HG03060 (cell line): ENCODE measurements at regions not wholly inside any gene's neighbourhood (a gene's known extent, or its start where the extent isn't known, plus 50 kb on each side); places are given as distances from the start of the nearest gene placed in this dataset.

Source experiments
- ATAC-seq: cut with Tn5 transposase; IDR thresholded peaks from one replicate; pipeline ENCODE4 v1.9.1; 2021; ENCODE audit warnings: low read depth, moderate number of reproducible peaks; ENCODE audit not compliant: unreplicated experiment

DNA sequence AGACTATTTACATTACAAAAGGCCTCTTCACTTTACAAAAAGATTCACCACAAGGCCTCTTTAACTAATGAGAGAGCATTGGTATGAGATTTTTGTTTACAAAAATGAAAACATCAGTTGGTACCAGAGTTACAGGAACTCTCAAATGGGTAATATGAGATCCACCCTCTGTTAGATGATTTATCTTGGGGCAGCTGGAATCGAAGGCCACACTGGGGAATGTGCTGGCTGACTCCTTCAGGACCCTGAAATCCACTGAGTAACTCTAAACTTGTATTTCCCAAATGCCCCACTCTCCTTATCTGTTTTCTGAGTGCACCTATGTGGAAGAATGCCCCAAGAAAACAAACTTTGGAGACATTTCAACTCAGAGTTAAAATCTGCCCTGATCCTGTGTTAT, 232.9 kb upstream of the F9 start:
- no peak for ATAC-seq

DNA sequence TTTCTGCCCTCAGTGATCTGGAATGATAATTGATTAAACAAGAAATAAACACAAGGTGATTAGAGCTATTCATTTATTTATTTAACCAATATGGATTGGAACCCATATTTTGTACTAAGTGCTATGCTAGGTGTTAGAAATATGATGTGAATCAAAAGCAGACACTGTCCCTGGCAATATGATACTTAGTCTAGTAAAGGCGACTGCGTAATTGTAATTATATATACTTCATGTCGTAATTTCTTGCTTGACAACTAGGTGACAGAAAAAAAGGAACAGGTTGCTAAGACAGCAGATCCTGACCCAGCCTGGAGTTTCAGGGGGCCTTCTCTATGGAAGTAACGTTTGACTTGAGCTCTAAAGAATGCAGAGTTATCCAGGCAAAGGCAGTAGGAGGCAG, 236.5 kb upstream of the F9 start:
- ATAC-seq, result no peak

DNA sequence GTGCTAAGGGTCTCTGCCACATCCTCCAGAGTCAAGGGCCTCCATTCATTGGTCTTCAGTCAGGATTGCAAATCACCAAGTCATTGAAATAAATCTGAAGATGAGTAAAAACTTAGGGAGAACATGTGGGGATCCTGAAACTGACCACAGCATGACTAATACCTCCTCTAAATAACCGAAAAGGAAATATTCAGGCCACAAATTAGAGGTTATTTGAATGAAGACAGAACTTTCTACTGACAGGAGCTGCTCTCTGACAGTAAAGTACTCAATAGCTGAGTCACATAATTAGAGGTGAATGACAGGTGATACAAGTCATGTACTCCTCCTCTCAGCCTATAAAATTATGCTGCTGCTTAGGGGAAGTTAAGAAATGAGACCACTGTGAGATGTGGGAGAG, 240.2 kb upstream of the F9 start:
- peak; percentile 81 for ATAC-seq

DNA sequence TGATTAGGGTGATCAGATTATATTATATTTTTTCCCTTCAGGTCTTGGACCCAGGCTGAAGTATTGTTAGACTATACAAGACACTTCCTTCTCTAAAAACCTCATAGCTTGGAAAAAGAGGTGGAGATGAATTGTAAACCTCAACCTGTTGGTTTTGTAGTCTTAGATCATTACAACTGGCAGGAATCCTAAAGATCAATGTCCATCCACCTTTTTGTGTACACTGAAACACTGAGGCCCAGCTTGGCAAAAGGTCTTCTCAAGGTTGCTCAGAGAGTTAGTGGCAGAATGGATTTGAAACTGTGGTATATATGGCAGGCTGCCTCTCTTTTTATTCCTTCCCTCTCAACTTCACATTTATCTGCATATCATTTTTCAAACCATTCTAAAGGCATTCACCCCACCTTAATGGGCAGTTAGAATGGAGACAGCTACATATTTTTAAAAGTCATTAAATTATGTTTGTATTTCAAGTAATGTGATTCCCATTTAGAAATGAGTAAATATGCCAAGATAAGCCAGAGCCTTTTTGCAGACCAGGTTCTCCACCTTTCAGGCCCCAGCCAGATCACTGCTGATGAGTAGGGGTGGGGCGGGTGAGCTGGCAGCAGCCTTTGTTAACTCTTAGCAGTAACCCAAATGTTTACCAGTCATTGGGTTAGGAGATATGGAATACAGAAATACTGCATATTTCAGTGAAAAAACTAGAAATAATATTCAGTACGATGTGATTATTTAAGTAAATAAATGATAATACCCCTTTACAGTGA, 243.2 kb upstream of the F9 start:
- ATAC-seq, result no peak

DNA sequence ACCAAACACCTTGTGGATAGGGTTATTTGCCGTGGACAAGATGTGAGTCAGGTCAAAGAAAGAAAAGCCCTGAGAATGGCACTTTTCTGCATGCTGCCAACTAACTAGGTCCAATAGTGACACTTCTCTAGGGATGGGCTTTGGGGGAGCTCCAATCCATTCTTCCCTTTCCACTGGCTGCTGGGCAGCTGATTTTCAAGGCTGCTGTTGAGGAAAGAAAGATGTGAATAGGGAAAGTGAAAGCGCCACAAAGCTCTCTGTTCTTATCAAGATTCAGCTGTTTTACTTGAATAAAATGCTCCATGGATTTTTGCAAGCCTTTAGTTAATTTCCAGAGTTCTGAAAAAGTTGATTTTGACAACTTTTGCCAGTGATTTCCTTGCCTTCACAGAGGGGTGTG, 244.2 kb upstream of the F9 start:
- ATAC-seq, result no peak

DNA sequence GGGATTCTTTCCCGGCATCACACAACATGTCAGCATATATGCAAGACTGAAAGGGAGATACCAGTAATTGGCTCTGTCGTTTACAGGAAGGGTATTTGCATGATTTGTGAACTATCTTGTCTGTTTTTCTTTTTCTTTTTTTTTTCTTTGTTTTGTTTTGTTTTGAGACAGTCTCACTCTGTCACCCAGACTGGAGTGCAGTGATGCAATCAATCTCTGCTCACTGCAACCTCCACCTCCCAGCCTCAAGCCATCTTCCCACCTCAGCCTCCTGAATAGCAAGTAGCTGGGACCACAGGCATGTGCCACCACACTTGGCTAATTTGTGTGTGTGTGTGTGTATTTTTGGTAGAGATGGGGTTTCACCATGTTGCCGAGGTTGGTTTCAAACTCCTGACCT, 262.7 kb upstream of the F9 start:
- no peak for ATAC-seq

DNA sequence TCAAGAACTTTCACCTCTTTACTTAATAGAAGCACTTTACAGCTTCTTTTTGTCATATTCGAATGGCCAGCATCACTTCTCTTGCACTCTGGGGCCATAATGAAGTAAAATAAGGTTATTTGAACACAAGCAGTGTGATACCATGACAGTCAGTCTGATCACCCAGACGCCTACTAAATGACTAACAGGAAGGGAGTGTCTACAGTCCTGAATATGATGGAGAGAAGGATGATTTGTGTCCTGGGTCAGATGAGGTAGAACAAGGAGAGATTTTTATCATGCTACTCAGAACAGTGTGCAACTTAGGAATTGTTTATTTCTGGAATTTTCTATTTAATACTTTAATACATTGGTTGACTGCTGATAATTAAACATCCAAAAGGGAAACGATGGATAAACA, 284.2 kb upstream of the F9 start:
- no peak for ATAC-seq

DNA sequence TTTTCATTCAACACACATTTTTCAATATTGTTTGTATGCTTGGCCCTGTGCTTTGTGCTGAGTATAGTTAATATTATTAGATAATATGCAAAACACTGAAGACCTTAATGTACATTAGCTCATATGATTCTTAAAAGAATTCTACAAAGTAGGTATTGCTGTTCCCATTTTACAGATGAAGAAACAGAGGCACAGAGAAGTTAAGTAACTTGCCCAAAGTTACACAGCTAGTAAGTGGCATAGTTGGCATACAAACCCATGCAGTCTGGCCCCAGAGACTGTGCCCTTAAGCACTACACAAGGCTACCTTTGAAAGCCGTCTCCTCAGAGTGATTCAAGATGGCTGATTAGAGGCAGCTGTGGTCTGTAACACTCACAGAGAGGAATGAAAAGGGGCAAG, 293.4 kb upstream of the F9 start:
- no peak for ATAC-seq

DNA sequence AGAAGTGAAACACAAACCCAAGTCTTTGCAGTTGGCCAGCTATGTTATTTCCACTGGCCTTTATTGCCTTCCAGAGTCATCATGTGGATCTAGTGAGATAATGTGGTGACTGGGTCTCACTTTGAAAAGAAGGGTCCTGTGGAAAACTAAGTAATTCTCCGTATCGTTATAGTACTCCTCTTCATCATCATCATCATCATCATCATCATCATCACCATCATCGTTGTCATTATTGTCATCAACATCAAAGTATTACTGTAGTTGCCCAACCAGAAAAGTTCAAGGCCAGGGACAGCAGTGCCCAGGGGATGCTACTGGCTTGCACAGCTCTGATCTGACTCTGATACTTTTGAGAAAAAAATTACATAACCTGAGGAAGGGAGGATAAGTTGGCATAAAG, 295.6 kb upstream of the F9 start:
- ATAC-seq, result no peak

DNA sequence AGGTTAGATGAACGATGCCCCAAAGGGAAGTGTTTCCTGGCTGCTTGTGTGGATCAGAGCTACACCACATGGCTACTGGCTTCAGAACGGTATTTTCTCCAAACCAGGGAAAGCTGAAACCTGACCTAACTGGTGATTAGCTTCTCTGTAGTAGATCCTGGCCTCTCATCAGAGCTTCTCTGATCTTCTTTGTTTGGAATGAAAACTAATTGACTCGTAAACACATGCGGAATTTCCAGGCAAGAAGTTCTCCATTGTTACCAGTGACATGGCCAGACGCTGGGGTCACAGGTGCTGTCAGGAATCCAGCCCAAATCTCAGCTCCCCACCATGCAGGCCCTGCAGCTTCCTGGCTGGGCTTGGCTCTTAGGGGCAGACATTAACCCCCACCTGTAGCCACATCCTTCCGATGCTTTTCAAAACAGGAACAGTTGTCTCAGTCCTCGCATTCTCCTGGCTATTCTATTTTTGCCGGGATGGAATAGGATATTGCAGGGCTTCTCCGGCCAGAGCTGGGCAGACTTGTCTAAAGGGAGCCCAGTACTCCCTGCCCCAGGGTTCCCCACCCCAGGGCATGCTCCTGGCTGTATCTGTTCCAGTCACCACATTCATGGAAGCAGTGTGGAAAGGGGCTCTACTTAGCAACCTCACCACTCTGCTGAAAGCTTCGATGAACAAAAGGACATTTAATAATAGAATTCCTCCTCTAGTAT, 305.4 kb upstream of the F9 start:
- ATAC-seq, result no peak

DNA sequence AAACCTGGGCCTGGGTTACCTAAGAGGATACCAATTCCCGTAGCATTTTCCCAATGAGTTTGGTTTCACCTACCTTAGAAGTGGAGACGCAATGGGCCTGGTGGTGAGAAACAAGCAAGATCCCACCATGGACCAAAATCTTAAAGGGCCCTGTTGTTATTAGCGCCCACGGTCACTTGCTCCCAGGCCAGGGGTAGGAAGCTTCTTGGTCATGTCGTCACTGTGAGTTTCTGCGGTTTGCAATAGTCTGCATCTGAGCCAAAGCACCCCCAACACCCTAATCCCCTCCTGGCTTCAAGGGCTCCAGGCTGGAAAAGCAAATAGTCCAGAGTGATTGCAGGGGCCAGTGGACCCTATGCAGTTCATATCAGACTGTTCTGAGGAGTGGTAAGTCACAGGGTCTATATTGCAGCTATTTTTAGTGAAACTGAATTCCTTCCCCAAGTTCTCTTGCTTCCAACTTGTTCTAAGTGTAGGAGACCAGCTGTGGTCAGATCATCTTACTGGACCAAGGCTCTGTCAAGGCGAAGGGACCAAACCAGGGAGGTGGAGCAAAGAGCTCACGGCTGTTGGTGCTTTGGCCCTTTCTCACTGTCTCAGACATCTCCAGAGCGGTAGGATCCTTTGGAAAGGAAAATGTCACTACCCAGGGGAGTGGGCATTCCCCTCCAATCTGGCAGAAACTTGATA, 307.9 kb upstream of the F9 start:
- no peak for ATAC-seq

DNA sequence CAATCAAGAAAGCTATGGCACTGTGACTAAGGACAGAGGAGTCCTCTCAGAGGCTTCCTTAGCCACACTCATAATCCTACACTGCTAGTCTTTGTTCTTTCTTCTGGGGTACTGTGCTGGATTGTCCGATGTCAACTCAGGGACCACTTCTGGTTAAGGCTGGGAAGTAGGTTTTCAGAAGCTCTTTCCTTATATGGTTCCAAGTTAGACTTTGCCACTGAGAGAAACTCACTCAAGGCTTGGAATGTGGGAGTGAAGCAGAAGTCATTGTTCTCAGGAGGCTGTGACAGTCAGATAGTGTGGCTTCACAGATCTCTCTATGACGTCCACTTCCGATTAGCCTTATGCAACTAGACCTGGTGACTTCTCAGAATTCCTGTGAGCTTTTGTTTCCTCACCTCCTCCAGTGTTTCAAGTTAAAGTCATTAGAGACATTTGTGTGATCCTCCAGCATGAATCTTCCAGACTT, 317.3 kb upstream of the F9 start:
- no peak for ATAC-seq

DNA sequence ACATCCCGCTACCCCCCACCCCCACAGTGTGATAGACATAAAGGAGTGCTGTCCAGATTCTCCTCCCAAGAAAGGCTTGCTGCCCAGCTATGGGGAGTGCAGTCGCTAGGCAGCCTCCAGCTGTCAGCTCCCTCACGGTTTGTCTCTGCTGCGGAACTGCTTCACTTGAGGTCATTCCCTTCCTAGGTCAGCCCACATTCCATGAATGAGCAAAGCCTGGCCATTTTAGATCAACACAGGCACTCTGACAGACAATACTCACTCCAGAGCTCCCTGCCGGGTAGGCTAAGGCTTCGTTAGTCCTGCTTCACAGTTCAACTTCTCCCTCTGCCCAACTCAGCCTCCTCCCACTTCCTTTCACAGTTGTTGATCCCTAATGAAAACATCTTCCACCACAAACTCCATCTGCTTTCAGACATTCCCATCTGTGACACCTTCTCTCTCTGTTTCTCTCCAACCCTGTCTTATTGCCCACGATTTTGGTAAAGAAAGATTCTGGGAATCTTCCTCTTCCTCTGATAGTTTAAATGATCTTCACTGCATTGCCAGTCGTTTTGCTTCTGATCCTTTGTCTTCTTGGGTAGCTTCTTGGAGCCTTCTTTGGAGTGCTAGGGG, 318.9 kb upstream of the F9 start:
- ATAC-seq, result no peak

DNA sequence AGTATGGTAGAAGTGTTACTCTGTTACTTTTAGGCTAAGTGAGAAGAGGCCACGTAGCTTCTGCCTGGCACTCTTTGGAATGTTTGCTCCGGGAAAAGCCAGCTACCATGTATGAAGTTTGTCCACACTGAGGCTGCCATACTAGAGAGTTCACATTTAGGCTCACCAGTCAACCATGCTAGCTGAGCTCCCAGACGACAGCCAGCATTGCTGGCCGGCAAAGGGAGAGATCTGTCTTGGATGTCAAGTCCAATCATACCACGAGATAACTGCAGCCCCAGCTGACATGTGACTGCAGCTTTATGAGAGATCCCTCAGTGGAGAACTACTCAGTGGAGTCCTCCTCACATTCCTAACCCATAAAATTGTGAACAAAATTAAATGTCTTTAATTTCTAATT, 321.2 kb upstream of the F9 start:
- no peak for ATAC-seq

DNA sequence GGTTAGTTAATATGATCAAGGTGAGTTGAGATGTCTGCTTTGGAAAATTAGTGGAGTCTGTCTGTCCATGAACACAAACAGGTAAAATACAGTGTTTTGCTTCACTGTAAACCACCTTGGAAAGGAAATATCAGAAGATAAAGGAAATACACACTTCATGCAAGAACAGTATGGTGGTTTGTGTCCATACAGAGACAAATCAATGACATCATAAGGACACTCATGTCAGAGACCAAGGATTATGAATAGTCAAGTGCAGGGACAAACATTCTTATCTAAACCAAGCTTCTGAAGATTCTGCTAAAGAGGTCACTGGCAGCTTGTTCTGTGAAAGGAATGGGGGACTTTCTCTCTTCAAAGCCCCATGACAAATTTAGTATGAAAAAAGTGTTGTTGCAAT, 322.9 kb upstream of the F9 start:
- no peak for ATAC-seq

DNA sequence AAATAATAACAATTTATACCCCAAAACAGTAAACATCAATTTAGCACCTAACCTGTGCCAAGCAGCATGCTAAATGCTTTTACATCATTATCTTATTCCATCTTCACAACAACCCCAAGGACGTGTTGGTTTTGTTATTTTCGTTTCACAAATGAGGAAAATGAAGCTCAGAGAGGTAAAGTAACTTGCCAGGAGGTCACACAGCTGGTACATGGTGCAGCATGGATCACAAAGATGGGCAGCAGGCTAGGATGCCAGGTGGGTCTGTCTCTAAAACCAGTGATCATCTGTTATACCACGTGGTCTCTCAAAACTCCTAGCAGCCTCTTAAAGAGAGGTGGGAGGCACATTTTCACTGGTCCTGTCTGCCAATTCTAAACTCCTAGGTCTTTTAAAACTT, 323.6 kb upstream of the F9 start:
- no peak for ATAC-seq

DNA sequence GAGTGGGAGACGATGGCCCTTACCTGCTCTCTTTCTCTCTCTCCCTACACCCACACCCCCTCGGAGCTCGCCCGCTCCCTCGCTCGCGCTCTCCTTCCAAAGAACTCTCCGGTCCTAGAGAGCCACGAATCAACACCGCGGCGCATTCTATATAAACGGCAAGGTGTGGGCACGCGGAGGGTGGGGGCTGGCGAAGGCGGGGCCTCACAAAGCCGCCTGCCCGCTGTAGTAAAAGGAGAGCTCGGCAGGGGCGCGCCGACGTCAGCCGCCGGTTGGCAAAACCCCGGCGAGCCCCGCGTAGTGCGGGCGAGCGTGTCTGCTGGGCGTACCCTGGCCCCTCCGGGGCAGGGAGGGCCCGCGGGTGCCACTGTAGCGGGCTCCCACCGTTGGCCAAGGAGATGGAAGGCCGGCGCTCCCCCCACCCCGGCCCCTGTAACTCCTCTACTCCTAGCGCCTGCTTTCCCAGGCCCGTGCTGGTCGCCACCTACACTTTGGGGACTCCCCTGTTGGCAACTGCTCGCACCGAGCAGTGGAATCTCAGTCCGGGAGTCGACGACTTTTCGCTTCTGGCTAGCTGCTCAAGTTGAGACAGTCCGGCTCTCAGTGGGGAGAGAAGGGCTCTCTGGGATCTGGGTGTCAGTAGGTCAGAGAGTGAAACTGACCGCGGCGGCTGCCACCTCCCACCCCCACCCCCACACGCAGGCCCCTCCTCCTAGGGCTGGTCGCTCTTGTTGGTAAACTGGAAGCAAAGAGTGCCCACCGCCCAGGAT, 325.5 kb upstream of the F9 start:
- ATAC-seq, result no peak

DNA sequence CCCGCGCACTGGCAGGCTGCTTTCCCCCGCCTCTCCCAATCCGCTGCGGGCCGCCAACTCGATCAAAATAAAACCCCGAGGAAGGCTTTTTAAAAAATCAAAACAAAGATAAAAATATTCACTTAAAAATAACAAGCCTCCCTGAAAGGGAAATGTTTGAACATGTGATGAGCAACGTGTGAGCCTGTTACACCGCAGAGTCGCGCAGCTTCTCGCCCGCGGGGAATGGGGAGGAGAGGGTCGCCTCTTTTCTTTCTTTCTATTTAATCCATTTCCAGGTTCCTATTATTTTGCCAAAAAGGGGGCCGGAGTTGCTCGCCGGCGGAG, 326.0 kb upstream of the F9 start:
- ATAC-seq, result no peak

DNA sequence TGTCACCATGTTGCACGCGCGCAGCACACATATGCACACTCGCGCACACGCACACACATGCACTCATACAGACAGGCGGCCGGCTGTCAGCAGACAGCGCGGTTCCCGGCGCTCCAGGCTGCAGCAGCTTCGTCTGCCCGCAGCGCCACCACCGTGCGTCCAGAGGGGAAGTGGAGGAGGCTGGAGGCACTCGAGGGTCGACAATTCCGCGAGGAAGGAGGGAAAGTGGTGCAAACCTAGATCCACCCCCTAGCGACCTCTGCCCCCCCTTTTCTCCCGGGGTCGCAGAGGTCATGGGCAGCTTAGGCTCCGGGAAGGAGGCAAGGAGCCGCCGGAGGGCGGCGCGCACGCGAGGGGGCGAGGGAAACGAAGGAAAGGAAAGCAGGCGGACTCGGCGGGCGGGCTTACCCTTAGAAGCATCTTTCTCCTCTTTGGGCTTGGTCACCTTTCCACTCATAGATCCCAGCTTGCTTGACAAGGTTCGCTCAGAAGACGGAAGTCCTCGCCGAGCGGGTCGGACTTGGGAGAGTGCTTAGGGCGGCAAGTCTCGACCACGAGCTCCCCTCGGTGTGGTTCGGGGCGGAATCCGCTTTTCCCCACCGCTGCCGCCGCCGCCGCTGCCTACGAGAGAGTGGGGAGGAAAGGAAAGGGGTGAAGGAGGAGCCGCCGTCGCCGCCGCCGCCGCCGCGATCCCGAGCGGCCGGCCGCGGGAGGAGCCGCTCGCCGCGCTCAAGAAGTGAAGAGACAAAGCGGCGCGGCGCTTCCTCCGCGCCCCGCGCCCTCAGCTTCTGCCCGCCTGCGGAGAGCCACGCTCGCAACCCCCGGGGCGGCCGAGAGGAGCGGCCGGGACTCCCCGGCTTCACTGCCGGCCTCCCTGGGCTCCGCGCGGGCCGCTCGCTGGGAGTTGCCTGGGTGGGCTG, 326.6 kb upstream of the F9 start:
- no peak for ATAC-seq
